SJSA1 (cell line): ENCODE measurements at regions not wholly inside any gene's neighbourhood (a gene's known extent, or its start where the extent isn't known, plus 50 kb on each side); places are given as distances from the start of the nearest gene placed in this dataset.
A peak's percentile ranks its signal among the peaks of the same experiment; 100 is the strongest.
"Not testable (repeated sequence)": the region's sequence is repeated elsewhere in the genome, so short reads cannot be mapped to it uniquely, and the experiment has no call there.

Source experiments
- DNase-seq, 2 experiments: peaks; one replicate each; pipeline ENCODE4 v3.0.0-alpha.2; 2015 to 2020; ENCODE audit warnings: low spot score in 2 of 2, low read depth in 1 of 2
- H3K27ac ChIP-seq: fragments of 250-450 bp; sonication (Bioruptor Pico); 2 replicates; pipeline ENCODE4 v1.5.1; 2020; ENCODE audit warnings: mild to moderate bottlenecking, moderate library complexity
- H3K27me3 ChIP-seq: fragments of 250-450 bp; sonication (Bioruptor Pico); replicated peaks from 2 replicates; pipeline ENCODE4 v1.5.1; 2020; ENCODE audit warnings: mild to moderate bottlenecking, moderate library complexity
- H3K36me3 ChIP-seq: fragments of 250-450 bp; sonication (Bioruptor Pico); 2 replicates; pipeline ENCODE4 v1.5.1; 2020; ENCODE audit warnings: mild to moderate bottlenecking
- H3K4me1 ChIP-seq: fragments of 250-450 bp; sonication (Bioruptor Pico); replicated peaks from 2 replicates; pipeline ENCODE4 v1.6.1; 2021; ENCODE audit warnings: mild to moderate bottlenecking
- H3K4me3 ChIP-seq: fragments of 250-450 bp; sonication (Bioruptor Pico); 2 replicates; pipeline ENCODE4 v1.5.1; 2020; ENCODE audit warnings: mild to moderate bottlenecking
- H3K9me3 ChIP-seq: fragments of 250-450 bp; sonication (Bioruptor Pico); replicated peaks from 2 replicates; pipeline ENCODE4 v1.5.1; 2020; ENCODE audit warnings: mild to moderate bottlenecking

DNA sequence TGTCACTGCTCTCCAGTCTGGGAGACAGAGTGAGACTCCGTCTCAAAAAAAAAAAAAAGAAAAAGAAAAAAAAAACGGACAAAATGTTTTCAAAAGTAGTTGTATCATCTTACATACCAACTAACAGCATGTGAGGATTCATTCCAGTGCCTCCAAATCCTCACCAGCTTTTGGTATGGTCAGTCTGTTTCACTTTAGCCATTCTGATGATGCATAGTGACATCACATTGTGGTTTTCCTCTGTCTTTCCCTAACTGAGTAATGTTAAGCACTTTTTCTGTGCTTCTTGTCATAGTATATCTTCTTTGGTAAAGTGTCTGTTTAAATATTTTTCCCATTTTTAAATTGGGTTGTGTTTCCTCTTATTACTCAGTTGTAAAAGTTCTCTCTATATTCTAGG lies 251.4 kb upstream of the CTBP2 start:
- peaks cover 30% of the 10 kb centered on the region for H3K4me1 ChIP-seq
- no peaks in the 10 kb centered on the region for H3K9me3 ChIP-seq
- no peak overlapping the region for H3K4me3 ChIP-seq
- H3K27ac ChIP-seq = no peak overlapping the region
- no peaks in the 10 kb centered on the region for H3K36me3 ChIP-seq
- H3K27me3 ChIP-seq = no peaks in the 10 kb centered on the region
- DNase-seq = peak in 1 of 2 experiments; percentile 51

DNA sequence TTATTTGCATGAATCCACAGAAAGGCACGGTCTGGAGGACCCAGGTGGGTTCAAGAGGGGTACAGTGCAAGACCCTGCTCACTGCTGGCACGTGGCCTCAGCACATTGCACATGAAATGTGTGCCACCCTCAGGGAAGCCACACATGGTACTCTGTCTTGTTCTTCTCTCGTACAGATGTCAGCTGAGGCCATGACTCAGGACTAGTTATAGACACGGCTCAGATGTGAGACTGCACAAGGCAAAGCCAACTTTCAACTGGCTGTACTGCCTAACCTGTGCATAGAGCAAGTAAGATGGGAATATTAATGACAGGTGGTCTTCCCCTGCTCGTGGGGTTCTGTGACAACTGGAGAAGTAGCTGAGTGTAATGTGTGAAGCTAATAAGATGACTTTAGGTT lies 249.4 kb upstream of the CTBP2 start:
- H3K4me3 ChIP-seq = no peak overlapping the region
- H3K36me3 ChIP-seq = no peaks in the 10 kb centered on the region
- no peak overlapping the region for H3K27ac ChIP-seq
- no peaks in the 10 kb centered on the region for H3K9me3 ChIP-seq
- H3K27me3 ChIP-seq = no peaks in the 10 kb centered on the region
- no peak for DNase-seq
- H3K4me1 ChIP-seq = peaks cover 17% of the 10 kb centered on the region

DNA sequence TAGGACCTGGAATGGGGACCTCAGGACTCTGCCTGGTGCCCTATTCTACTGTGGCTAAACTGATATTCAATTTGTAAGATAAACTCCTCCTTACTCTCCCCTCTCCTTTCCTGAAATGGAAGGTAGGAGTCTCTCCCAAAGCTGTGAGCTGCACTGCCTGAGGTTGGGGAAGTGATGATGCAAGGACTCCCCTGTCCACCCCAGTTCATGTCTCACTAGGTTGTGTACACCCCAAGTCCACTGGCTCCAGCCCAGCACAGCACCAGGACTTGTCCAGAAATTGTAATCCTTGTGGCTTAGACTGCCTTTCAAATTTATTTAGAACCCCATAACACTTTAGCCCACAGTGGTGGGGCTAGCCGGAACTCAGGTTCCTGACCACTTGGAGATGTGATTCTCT lies 247.2 kb upstream of the CTBP2 start:
- no peaks in the 10 kb centered on the region for H3K36me3 ChIP-seq
- no peaks in the 10 kb centered on the region for H3K27me3 ChIP-seq
- H3K4me3 ChIP-seq = no peak overlapping the region
- H3K4me1 ChIP-seq = 0 out of 2 replicates have a peak, but pooled peaks cover 4% of the 10 kb centered on the region
- DNase-seq = no peak
- H3K9me3 ChIP-seq = no peaks in the 10 kb centered on the region
- no peak overlapping the region for H3K27ac ChIP-seq

DNA sequence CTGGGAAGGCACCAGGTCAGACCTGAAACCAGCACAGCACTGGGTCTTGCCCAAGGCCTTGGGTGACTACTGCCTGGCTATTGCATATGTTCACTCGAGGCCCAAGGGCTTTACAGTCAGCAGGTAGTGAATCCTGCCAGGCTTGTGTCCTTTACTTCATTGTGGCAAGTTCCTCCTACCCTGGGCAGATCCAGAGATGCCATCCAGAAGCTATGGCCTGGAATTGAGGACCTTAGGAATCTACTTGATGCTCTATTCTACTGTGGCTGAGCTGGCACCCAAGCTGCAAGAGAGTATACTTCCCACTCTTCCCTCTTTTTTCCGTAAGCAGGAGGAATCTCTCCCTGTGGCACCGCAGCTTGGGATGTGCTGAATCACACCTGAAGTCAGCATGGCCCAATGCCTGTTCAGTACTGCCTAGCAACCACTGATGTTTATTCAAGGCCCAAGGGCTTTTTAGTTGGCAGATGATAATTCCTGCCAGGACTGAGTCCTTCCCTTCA lies 246.7 kb upstream of the CTBP2 start:
- Histone ChIP-seq H3K4me1 (no peaks in the 10 kb centered on the region), H3K27ac (no peak overlapping the region), H3K27me3 (0 out of 2 replicates have a peak, but pooled peaks cover 3% of the 10 kb centered on the region), H3K36me3 (no peaks in the 10 kb centered on the region), H3K9me3 (no peaks in the 10 kb centered on the region), H3K4me3 (no peak overlapping the region)
- DNase-seq = no peak

DNA sequence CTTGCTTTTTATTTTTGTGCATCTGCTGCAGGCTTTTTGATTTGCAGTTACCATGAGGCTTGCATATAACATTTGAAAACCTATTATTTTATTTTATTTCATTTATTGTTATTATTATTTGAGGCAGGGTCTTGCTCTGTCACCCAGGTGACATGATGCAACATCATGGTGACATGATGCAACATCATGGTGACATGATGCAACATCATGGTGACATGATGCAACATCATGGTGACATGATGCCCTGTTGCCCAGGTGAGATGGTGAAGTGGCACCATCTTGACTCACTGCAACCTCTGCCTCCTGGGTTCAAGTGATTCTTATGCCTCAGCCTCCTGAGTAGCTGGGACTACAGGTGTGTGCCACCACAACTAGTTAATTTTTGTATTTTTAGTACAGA lies 244.5 kb upstream of the CTBP2 start:
- H3K27ac ChIP-seq, DNase-seq, H3K9me3 ChIP-seq, H3K36me3 ChIP-seq, H3K4me3 ChIP-seq, H3K4me1 ChIP-seq, H3K27me3 ChIP-seq: not testable (repeated sequence)

DNA sequence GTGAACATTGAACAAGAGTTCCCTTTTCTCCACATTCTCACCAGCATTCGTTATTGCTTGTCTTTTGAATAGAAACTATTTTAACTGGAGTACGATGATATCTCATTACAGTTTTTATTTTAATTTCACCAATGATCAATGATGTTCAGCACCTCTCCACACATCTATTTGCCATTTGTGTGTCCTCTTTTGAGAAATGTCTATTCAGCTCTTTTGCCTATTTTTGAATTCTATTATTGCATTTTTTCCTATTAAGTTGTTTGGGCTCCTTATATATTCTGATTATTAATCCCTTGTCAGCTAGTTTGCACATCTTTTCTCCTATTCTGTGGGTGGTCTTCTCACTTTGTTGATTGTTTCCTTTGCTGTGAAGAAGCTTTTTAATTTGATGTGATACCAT lies 241.1 kb upstream of the CTBP2 start:
- Histone ChIP-seq H3K36me3 (no peaks in the 10 kb centered on the region), H3K4me1 (no peaks in the 10 kb centered on the region), H3K9me3 (0 out of 2 replicates have a peak, but pooled peaks cover 3% of the 10 kb centered on the region), H3K27me3 (0 out of 2 replicates have a peak, but pooled peaks cover 7% of the 10 kb centered on the region), H3K27ac (no peak overlapping the region), H3K4me3 (no peak overlapping the region)
- no peak for DNase-seq

DNA sequence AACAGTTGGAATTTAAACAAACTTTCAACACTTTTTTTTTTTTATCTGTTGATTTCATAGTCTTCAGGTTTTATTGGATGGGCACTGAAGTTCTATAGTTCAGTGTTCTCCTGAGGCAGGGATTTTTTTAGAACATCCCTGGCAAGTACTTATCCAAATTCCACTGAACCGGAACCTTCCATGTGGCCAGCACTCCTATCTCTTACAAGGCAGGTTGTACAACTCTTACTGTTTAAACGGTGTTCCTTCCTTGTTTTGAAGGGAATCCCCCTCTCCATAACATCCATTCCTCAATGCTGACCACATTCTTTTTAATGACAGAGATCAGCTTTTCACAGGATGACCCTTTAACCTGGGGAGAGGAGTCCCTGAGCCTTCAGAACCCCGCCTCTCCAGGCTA lies 238.9 kb upstream of the CTBP2 start:
- no peak for DNase-seq
- 0 out of 2 replicates have a peak, but pooled peaks cover 3% of the 10 kb centered on the region for H3K9me3 ChIP-seq
- H3K36me3 ChIP-seq = no peaks in the 10 kb centered on the region
- no peak overlapping the region for H3K27ac ChIP-seq
- H3K27me3 ChIP-seq = 0 out of 2 replicates have a peak, but pooled peaks cover 7% of the 10 kb centered on the region
- no peaks in the 10 kb centered on the region for H3K4me1 ChIP-seq
- no peak overlapping the region for H3K4me3 ChIP-seq

DNA sequence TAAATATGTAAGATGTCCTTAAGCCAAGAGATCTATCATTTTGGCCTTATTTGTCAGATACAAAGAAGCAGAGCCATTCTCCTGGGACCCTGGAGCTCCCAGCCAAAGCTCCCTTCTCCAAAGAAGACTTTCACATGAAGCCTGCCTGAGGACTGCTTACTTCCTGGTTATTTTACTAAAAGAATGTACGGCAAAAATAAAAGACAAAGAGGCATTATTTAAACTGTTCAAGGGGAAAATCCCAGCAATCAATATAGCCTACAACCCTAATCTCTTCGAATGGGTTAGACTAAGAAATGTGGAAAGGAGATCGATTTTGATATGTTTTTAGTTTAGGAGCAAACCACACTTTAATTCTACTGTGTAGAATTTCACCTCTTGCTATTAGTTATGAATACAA lies 237.9 kb upstream of the CTBP2 start:
- H3K9me3 ChIP-seq = 0 out of 2 replicates have a peak, but pooled peaks cover 3% of the 10 kb centered on the region
- H3K4me3 ChIP-seq = no peak overlapping the region
- 0 out of 2 replicates have a peak, but pooled peaks cover 7% of the 10 kb centered on the region for H3K27me3 ChIP-seq
- H3K36me3 ChIP-seq = no peaks in the 10 kb centered on the region
- H3K4me1 ChIP-seq = no peaks in the 10 kb centered on the region
- no peak overlapping the region for H3K27ac ChIP-seq
- DNase-seq = no peak

DNA sequence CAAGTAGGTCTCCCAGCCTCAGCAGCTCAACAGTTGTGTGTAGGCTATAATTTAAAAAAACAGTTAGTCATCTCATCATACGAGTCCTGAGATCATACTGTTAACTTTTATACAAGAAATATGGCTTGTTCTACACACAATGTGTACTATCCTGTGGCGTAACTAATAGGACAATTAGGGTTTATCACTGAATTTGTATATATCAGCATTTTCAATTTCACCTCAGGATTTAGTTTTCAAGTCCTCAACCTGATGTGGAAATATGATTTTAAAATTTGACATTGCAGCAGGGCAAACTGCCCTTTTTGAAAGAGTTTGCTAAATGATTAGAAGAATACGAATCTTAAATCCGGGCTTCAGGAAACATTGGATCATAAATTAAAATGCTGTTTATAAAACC lies 237.2 kb upstream of the CTBP2 start:
- H3K9me3 ChIP-seq = 0 out of 2 replicates have a peak, but pooled peaks cover 3% of the 10 kb centered on the region
- 0 out of 2 replicates have a peak, but pooled peaks cover 7% of the 10 kb centered on the region for H3K27me3 ChIP-seq
- DNase-seq = no peak

DNA sequence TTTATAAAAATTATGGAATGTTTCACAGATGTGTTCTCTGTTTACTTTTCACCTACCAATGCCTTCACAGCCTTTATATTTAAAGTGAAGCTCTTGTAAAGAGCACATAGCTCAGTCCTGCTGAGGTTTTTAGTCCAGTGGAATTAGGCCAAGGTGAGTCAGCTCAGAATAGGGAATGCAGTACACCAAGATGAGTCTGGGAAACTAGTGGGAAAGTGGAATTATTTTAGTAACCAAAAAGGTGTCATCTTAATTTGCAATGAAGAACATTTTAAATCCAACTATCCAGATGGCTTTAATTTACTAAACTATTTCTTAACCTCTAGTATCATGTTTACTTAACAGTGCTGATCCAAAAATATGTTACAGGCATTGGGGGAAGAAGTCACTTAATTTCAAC lies 236.3 kb upstream of the CTBP2 start:
- H3K4me3 ChIP-seq = no peak overlapping the region
- no peaks in the 10 kb centered on the region for H3K36me3 ChIP-seq
- no peak overlapping the region for H3K27ac ChIP-seq
- no peak for DNase-seq
- 0 out of 2 replicates have a peak, but pooled peaks cover under 1% of the 10 kb centered on the region for H3K27me3 ChIP-seq
- H3K4me1 ChIP-seq = no peaks in the 10 kb centered on the region
- H3K9me3 ChIP-seq = 0 out of 2 replicates have a peak, but pooled peaks cover 3% of the 10 kb centered on the region

More for the DNA sequence above, 237.2 kb upstream of the CTBP2 start:
- no peak overlapping the region for H3K27ac ChIP-seq
- H3K36me3 ChIP-seq = no peaks in the 10 kb centered on the region
- H3K4me1 ChIP-seq = no peaks in the 10 kb centered on the region
- no peak overlapping the region for H3K4me3 ChIP-seq

DNA sequence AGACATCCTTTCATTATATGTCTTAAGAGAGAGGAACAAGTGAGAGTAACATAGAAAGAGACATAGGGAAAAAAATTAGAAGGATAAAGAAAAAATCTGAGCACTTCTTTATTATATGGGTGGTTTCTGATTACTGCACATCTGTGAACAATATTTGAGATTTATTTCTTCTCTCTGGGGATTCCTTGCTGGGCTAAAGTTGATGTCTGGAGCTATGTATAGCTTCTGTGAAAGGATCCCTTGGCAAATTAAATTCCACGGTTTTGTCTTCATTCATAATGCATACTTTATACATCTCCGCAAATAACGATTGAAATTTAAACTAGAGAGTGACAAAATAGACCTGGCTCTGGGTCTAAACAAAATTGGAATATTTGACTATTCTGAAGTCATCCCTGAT lies 232.2 kb upstream of the CTBP2 start:
- DNase-seq = no peak
- Histone ChIP-seq H3K27me3 (no peaks in the 10 kb centered on the region), H3K4me3 (no peak overlapping the region), H3K27ac (no peak overlapping the region), H3K36me3 (no peaks in the 10 kb centered on the region), H3K4me1 (no peaks in the 10 kb centered on the region), H3K9me3 (no peaks in the 10 kb centered on the region)

DNA sequence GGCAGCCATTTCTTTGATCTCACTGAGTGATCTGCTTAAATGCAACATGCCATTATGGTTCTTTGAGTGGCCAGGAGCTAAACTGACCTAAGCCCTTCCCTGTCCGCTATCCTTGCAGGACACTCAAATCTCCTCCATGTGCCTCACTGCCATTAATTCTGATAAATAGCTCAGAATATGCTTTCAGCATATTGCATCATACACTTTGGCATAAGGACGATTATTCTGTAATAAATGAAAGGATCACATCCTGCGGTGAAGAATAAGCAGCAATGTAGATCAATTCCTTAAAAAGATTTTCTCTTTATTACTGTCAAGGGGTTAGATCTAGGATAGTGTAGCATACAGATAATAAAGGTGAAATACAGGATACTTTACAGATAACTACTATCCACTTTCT lies 231.8 kb upstream of the CTBP2 start:
- H3K27ac ChIP-seq = no peak overlapping the region
- H3K27me3 ChIP-seq = no peaks in the 10 kb centered on the region
- no peak overlapping the region for H3K4me3 ChIP-seq
- no peak for DNase-seq
- no peaks in the 10 kb centered on the region for H3K36me3 ChIP-seq
- H3K4me1 ChIP-seq = no peaks in the 10 kb centered on the region
- no peaks in the 10 kb centered on the region for H3K9me3 ChIP-seq

DNA sequence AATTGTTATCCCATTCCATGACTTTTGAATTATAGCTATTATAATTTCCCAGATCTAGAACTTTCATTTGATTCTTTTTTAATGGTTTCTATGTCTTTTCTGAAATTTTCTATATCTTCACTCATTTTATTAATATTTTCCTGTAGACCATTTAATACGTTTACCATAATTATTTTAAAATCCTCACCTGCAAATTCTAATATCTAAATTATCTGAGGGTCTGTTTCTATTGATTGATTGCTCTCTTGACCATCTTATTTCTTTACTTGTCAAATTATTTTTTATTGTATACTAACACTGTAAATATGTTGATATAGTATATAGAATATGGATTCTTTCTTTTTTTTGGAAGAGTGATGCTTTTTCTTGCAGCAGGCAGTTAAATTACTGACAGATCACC lies 229.3 kb upstream of the CTBP2 start:
- Histone ChIP-seq H3K36me3 (no peaks in the 10 kb centered on the region), H3K27me3 (no peaks in the 10 kb centered on the region), H3K4me1 (no peaks in the 10 kb centered on the region), H3K27ac (no peak overlapping the region), H3K4me3 (no peak overlapping the region), H3K9me3 (no peaks in the 10 kb centered on the region)
- no peak for DNase-seq

DNA sequence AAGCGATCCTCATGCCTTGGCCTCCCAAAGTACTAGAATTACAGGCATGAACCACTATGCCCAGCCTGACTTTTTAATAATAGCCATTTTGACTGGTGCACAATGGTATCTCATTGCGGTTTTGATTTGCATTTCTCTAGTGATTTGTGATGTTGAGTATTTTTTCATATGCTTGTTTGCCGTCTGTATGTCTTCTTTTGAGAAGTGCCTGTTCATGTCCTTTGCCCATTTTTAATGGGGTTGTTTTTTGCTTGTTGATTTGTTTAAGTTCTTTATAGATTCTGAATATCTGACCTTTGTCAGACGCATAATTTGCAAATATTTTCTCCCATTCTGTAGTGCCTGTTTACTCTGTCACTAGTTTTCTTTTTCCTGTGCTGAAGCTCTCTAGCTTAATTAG lies 219.2 kb upstream of the CTBP2 start:
- no peaks in the 10 kb centered on the region for H3K9me3 ChIP-seq
- H3K4me3 ChIP-seq = no peak overlapping the region
- no peaks in the 10 kb centered on the region for H3K4me1 ChIP-seq
- H3K27ac ChIP-seq = no peak overlapping the region
- no peaks in the 10 kb centered on the region for H3K27me3 ChIP-seq
- DNase-seq = no peak
- no peaks in the 10 kb centered on the region for H3K36me3 ChIP-seq

DNA sequence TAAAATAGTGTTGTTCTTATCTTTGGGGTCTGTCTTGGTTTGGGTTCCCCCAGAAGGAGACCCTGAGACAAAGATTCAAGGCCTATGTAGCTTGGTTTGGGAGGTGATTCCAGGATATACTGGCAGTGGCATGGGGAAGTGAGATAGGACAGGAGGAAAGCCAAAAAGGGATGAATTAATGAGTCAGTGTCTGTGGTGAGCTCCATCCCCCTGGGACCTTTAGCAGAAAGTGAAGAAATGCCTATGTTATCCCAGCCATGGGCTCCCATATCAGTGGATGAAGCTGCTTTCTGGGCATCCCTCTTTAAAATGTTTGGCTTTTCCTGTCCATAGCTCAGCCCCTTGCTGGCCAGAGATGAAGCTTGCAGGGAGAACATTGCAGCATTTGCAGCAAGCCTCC lies 217.0 kb upstream of the CTBP2 start:
- H3K4me3 ChIP-seq = no peak overlapping the region
- no peaks in the 10 kb centered on the region for H3K4me1 ChIP-seq
- no peaks in the 10 kb centered on the region for H3K36me3 ChIP-seq
- no peak for DNase-seq
- H3K27ac ChIP-seq = no peak overlapping the region
- H3K27me3 ChIP-seq = no peaks in the 10 kb centered on the region
- no peaks in the 10 kb centered on the region for H3K9me3 ChIP-seq
